A549 (cell line): ENCODE measurements at regions not wholly inside any gene's neighbourhood (a gene's known extent, or its start where the extent isn't known, plus 50 kb on each side); places are given as distances from the start of the nearest gene placed in this dataset.

Experiments
- ATAC-seq, 2 experiments: fragments of 200-7000 bp in 1 of 2; fragments of >200 bp in 1 of 2; cut with Nextera tagmentation in 1 of 2; cut with Tn5 transposase in 1 of 2; 3 replicates each; pipeline versions ENCODE4 v1.8.0 to v1.9.1; 2018 to 2020; ENCODE audit warnings: mild to moderate bottlenecking in 1 of 2, moderate library complexity in 1 of 2
- CTCF ChIA-PET: fragments of 300-600 bp; sonication (Branson Sonifier 250); formaldehyde crosslinking; extraction: SDS; loops from one replicate; lab custom pipeline; 2021; ENCODE audit warnings: antibody characterized with exemption, inconsistent platforms; lab: Yijun Ruan, JAX
- POLR2A ChIA-PET: fragments of 350-600 bp; formaldehyde crosslinking; extraction: SDS; loops from one replicate; lab custom pipeline; 2021; ENCODE audit warnings: antibody characterized with exemption, inconsistent platforms; lab: Yijun Ruan, JAX
- DNase-seq, 2 experiments: peaks; one replicate each; pipeline versions ENCODE4 v3.0.0 to v3.0.0-alpha.2; 2011 to 2016; ENCODE audit warnings: low read depth in 1 of 2, low spot score in 1 of 2
- FAIRE-seq: peaks from 2 replicates; lab custom pipeline; 2011; peaks lifted over from hg19 to GRCh38; lab: Jason Lieb, UNC
- H3K27ac ChIP-seq, 2 experiments: fragments of >200 bp; sonication (Bioruptor Twin); formaldehyde crosslinking; 3 replicates each; pipeline ENCODE4 v1.5.1; 2016 to 2017
- H3K4me1 ChIP-seq: fragments of >200 bp; sonication (Bioruptor Twin); formaldehyde crosslinking; 3 replicates; pipeline ENCODE4 v1.6.1; 2016
- H3K4me2 ChIP-seq: fragments of >200 bp; sonication (Bioruptor Twin); formaldehyde crosslinking; 3 replicates; pipeline ENCODE4 v1.6.1; 2016
- H3K4me3 ChIP-seq: fragments of >200 bp; sonication (Bioruptor Twin); formaldehyde crosslinking; 3 replicates; pipeline ENCODE4 v1.5.1; 2016
- H3K9me3 ChIP-seq: fragments of >200 bp; sonication (Bioruptor Twin); formaldehyde crosslinking; 3 replicates; pipeline ENCODE4 v1.6.1; 2016
- BHLHE40 ChIP-seq: IDR thresholded peaks from 2 replicates; pipeline ENCODE4 v1.6.1; 2012; ENCODE audit warnings: low read depth, low read length, inconsistent platforms
- CBX8 ChIP-seq: fragments of 200-600 bp; sonication (generic); IDR thresholded peaks from 2 replicates; pipeline ENCODE4 v1.6.1; 2016
- CHD2 ChIP-seq: fragments of 150-350 bp; IDR thresholded peaks from 2 replicates; pipeline ENCODE4 v1.6.1; 2014; ENCODE audit warnings: low read length; ENCODE audit not compliant: partially characterized antibody
- CHD4 ChIP-seq: fragments of 200-600 bp; sonication (generic); IDR thresholded peaks from 2 replicates; pipeline ENCODE4 v1.6.1; 2016; ENCODE audit warnings: antibody characterized with exemption, mild to moderate bottlenecking, borderline replicate concordance
- E2F6 ChIP-seq: IDR thresholded peaks from 2 replicates; pipeline ENCODE4 v1.6.1; 2012; ENCODE audit warnings: low read depth, borderline replicate concordance
- EHF ChIP-seq: fragments of 250-450 bp; sonication (Bioruptor Pico); IDR thresholded peaks from 2 replicates; pipeline ENCODE4 v1.5.0; 2020; ENCODE audit warnings: mild to moderate bottlenecking
- EHMT2 ChIP-seq: fragments of 200-600 bp; sonication (generic); IDR thresholded peaks from 2 replicates; pipeline ENCODE4 v1.6.1; 2016; ENCODE audit warnings: antibody characterized with exemption, low read depth, mild to moderate bottlenecking, moderate library complexity
- ELK1 ChIP-seq: fragments of 150-350 bp; IDR thresholded peaks from 2 replicates; pipeline ENCODE4 v1.6.1; 2014; ENCODE audit warnings: low read depth, mild to moderate bottlenecking, low read length
- FOSB ChIP-seq: fragments of 250-450 bp; sonication (Bioruptor Pico); IDR thresholded peaks from 2 replicates; pipeline ENCODE4 v1.5.0; 2020; ENCODE audit warnings: mild to moderate bottlenecking, moderate library complexity
- FOXS1 ChIP-seq: fragments of 250-450 bp; sonication (Bioruptor Pico); IDR thresholded peaks from 2 replicates; pipeline ENCODE4 v1.5.0; 2020; ENCODE audit warnings: mild to moderate bottlenecking, moderate library complexity
- GATA3 ChIP-seq: IDR thresholded peaks from 2 replicates; pipeline ENCODE4 v1.6.1; 2012; ENCODE audit warnings: borderline replicate concordance
- HEYL ChIP-seq: fragments of 250-450 bp; sonication (Bioruptor Pico); IDR thresholded peaks from 2 replicates; pipeline ENCODE4 v1.8.0; 2021; ENCODE audit warnings: mild to moderate bottlenecking, moderate library complexity
- HMGXB4 ChIP-seq: fragments of 250-450 bp; sonication (Bioruptor Pico); IDR thresholded peaks from 2 replicates; pipeline ENCODE4 v1.5.0; 2021; ENCODE audit warnings: mild to moderate bottlenecking, moderate library complexity, borderline replicate concordance
- JUN ChIP-seq, 2 experiments: fragments of >200 bp; sonication (Bioruptor Twin); formaldehyde crosslinking; IDR thresholded peaks; 2 replicates in 1 of 2; 3 replicates in 1 of 2; pipeline ENCODE4 v1.6.1; 2016 to 2017
- MAFK ChIP-seq: fragments of 450-650 bp; IDR thresholded peaks from 2 replicates; pipeline ENCODE4 v1.6.1; 2014; ENCODE audit not compliant: partially characterized antibody
- MYC ChIP-seq: IDR thresholded peaks from 2 replicates; pipeline ENCODE4 v1.6.1; 2012; ENCODE audit warnings: mild to moderate bottlenecking, inconsistent platforms, low read length, improper control_type of control experiment, borderline replicate concordance
- NFE2L2 ChIP-seq: fragments of 150-350 bp; conservative IDR thresholded peaks from 2 replicates; pipeline ENCODE4 v1.6.1; 2014; ENCODE audit warnings: low read length
- PHF8 ChIP-seq: fragments of 200-600 bp; sonication (generic); IDR thresholded peaks from 2 replicates; pipeline ENCODE4 v1.6.1; 2016; ENCODE audit warnings: low read depth, mild to moderate bottlenecking, antibody characterized with exemption, moderate library complexity, borderline replicate concordance
- RNF2 ChIP-seq: fragments of 200-600 bp; sonication (generic); IDR thresholded peaks from 2 replicates; pipeline ENCODE4 v1.6.1; 2016; ENCODE audit warnings: low read depth, mild to moderate bottlenecking, antibody characterized with exemption, moderate library complexity, borderline replicate concordance
- SMC3 ChIP-seq: fragments of >200 bp; sonication (Bioruptor Twin); formaldehyde crosslinking; IDR thresholded peaks from 3 replicates; pipeline ENCODE4 v1.6.1; 2018; ENCODE audit warnings: inconsistent platforms
- TFCP2L1 ChIP-seq: fragments of 250-450 bp; sonication (Bioruptor Pico); IDR thresholded peaks from 2 replicates; pipeline ENCODE4 v1.5.0; 2021; ENCODE audit warnings: mild to moderate bottlenecking
- TP53 ChIP-seq: fragments of 250-450 bp; sonication (Bioruptor Pico); IDR thresholded peaks from 2 replicates; pipeline ENCODE4 v1.5.0; 2021; ENCODE audit warnings: mild to moderate bottlenecking, moderate library complexity
- ZC3H11A ChIP-seq: fragments of 450-650 bp; IDR thresholded peaks from 2 replicates; pipeline ENCODE4 v1.6.1; 2014; ENCODE audit warnings: antibody characterized with exemption, mild to moderate bottlenecking
- ZSCAN20 ChIP-seq: fragments of 250-450 bp; sonication (Bioruptor Pico); IDR thresholded peaks from 2 replicates; pipeline ENCODE4 v1.8.0; 2022; ENCODE audit warnings: mild to moderate bottlenecking, moderate library complexity
- WGBS: methylation state at CpG from one replicate; pipeline ENCODE4 v1.1.6; 2017; ENCODE audit errors: missing lambda C conversion rate; 5-methylcytosine and 5-hydroxymethylcytosine counted together

GRCh38 chr7:68440866-68441265 is 1157.4 kb upstream of the AUTS2 start:
- 0 out of 3 replicates have a peak, but pooled peaks cover 5% of the 10 kb centered on the region for H3K4me1 ChIP-seq
- no peak for FAIRE-seq
- no peak for DNase-seq
- H3K27ac ChIP-seq: no peak overlapping the region
- no peak for ATAC-seq
- WGBS: 44% methylated on average over 6 of the region's 6 CpGs
- no peak overlapping the region for H3K4me3 ChIP-seq
- H3K4me2 ChIP-seq: no peak overlapping the region
- ChIA-PET CTCF (no interaction called here), POLR2A (no interaction called here)
- H3K9me3 ChIP-seq: no peaks in the 10 kb centered on the region; the same call in 2 of the 3 replicates
- no peak for TF ChIP-seq HMGXB4 (CRISPR knock-in tag)
- no peak for TF ChIP-seq EHF
- TF ChIP-seq ELK1: no peak
- TF ChIP-seq PHF8: no peak
- TF ChIP-seq E2F6: no peak
- TF ChIP-seq GATA3: no peak
- no peak for TF ChIP-seq JUN (IDR thresholded peaks at IDR 0.05)
- no peak for TF ChIP-seq TFCP2L1
- no peak for TF ChIP-seq BHLHE40
- no peak for TF ChIP-seq ZSCAN20 (CRISPR knock-in tag)
- no peak for TF ChIP-seq TP53 (CRISPR knock-in tag)
- no peak for TF ChIP-seq FOXS1
- no peak for TF ChIP-seq MAFK
- TF ChIP-seq SMC3: no peak
- TF ChIP-seq FOSB (CRISPR knock-in tag): no peak
- no peak for TF ChIP-seq ZC3H11A
- no peak for TF ChIP-seq CHD2
- TF ChIP-seq CBX8: no peak
- no peak for TF ChIP-seq MYC
- TF ChIP-seq RNF2: no peak
- TF ChIP-seq, all 56 proteins: peak for 0

- POLR2A ChIA-PET: no interaction called here
- H3K4me3 ChIP-seq: no peak overlapping the region
- H3K4me1 ChIP-seq: 0 out of 3 replicates have a peak, but pooled peaks cover 5% of the 10 kb centered on the region
- H3K27ac ChIP-seq: no peak overlapping the region
- no peak for FAIRE-seq
- CTCF ChIA-PET: no interaction called here
- no peak for ATAC-seq
- WGBS: 79% methylated on average over 8 of the region's 8 CpGs
- H3K4me2 ChIP-seq: no peak overlapping the region
- TF ChIP-seq HEYL: no peak
- no peak for TF ChIP-seq FOSB (CRISPR knock-in tag)
- H3K9me3 ChIP-seq: no peaks in the 10 kb centered on the region; the same call in 2 of the 3 replicates
- DNase-seq: no peak
Measured at GRCh38 chr7:68441645-68442044, 1156.6 kb upstream of the AUTS2 start.

- ATAC-seq: no peak; a peak in 2 of 6 replicates
- POLR2A ChIA-PET: no interaction called here
- no peak for FAIRE-seq
Measured at GRCh38 chr7:68442931-68443631, 1155.2 kb upstream of the AUTS2 start.

More at GRCh38 chr7:68442931-68443631, 1155.2 kb upstream of the AUTS2 start:
- H3K4me1 ChIP-seq: 0 out of 3 replicates have a peak, but pooled peaks cover 5% of the 10 kb centered on the region
- CTCF ChIA-PET: no interaction called here
- no peaks in the 10 kb centered on the region for H3K9me3 ChIP-seq
- 49% methylated on average over 6 of the region's 6 CpGs for WGBS
- TF ChIP-seq EHMT2: no peak
- no peak for TF ChIP-seq NFE2L2
- TF ChIP-seq GATA3: no peak
- no peak for TF ChIP-seq ELK1
- no peak for TF ChIP-seq CHD4
- peak; percentile 95 for TF ChIP-seq MAFK
- no peak for TF ChIP-seq HEYL
- no peak overlapping the region for H3K27ac ChIP-seq
- peak in 1 of 2 experiments; percentile 6 for DNase-seq
- H3K4me3 ChIP-seq: no peak overlapping the region
- no peak overlapping the region for H3K4me2 ChIP-seq
